ENCODE measurements at regions not wholly inside any gene's neighbourhood (a gene's known extent, or its start where the extent isn't known, plus 50 kb on each side); places are given as distances from the start of the nearest gene placed in this dataset.
"Not testable (repeated sequence)": the region's sequence is repeated elsewhere in the genome, so short reads cannot be mapped to it uniquely, and the experiment has no call there.

- ATAC-seq (ENCODE audit: low read depth): no peak
- Histone ChIP-seq H2AFZ (ENCODE audit: insufficient read depth, low read depth, low read length, poor library complexity, severe bottlenecking) (no peak overlapping the region), H3K79me2 (ENCODE audit: control insufficient read depth, insufficient read depth, low read length) (no peaks in the 10 kb centered on the region), H3K4me2 (replicated peaks; ENCODE audit: low read depth, low read length, poor library complexity, severe bottlenecking) (no peak overlapping the region), H3K4me3 (ENCODE audit: control extremely low read depth in 1 of 5, extremely low read depth in 1 of 5, insufficient read depth in 1 of 5, low read depth in 2 of 5, low read length in 4 of 5) (no peak overlapping the region), H4K20me1 (ENCODE audit: control insufficient read depth, insufficient read depth, low read length, poor library complexity, severe bottlenecking) (no peaks in the 10 kb centered on the region), H3K9ac (ENCODE audit: low read length) (no peak overlapping the region), H3K36me3 (replicated peaks in 1 of 2; ENCODE audit: control extremely low read depth in 1 of 2, control insufficient read depth in 1 of 2, extremely low read depth in 1 of 2, insufficient read depth in 2 of 2, low read length in 1 of 2) (no peaks in the 10 kb centered on the region), H3K27me3 (replicated peaks in 1 of 4; ENCODE audit: control extremely low read depth in 1 of 4, control insufficient read depth in 3 of 4, insufficient read depth in 4 of 4, low read length in 3 of 4) (no peaks in the 10 kb centered on the region), H3K27ac (ENCODE audit: low read length in 2 of 2) (no peak overlapping the region), H3K4me1 (ENCODE audit: control insufficient read depth in 2 of 2, insufficient read depth in 2 of 2, low read length in 2 of 2) (no peaks in the 10 kb centered on the region), H3K9me3 (ENCODE audit: control extremely low read depth in 1 of 3, control insufficient read depth in 2 of 3, insufficient read depth in 1 of 3, low read length in 2 of 3) (no peaks in the 10 kb centered on the region)
- Mint-ChIP-seq H3K27me3 (no peaks in the 10 kb centered on the region), H3K4me3 (no peak overlapping the region), H3K27ac (no peak overlapping the region), H3K9me3 (ENCODE audit: insufficient read depth) (no peaks in the 10 kb centered on the region), H3K4me1 (no peaks in the 10 kb centered on the region)
- 94% methylated on average over 2 of the region's 4 CpGs for WGBS (ENCODE audit: insufficient coverage)
- ChIA-PET CTCF (no interaction called here), POLR2A (no interaction called here)
- DNase-seq: no peak
- TF ChIP-seq EZH2 (IDR thresholded peaks at IDR 0.05; ENCODE audit: borderline replicate concordance, insufficient read depth, low read depth, low read length, poor library complexity, severe bottlenecking): no peak
- TF ChIP-seq, protein P1, sequence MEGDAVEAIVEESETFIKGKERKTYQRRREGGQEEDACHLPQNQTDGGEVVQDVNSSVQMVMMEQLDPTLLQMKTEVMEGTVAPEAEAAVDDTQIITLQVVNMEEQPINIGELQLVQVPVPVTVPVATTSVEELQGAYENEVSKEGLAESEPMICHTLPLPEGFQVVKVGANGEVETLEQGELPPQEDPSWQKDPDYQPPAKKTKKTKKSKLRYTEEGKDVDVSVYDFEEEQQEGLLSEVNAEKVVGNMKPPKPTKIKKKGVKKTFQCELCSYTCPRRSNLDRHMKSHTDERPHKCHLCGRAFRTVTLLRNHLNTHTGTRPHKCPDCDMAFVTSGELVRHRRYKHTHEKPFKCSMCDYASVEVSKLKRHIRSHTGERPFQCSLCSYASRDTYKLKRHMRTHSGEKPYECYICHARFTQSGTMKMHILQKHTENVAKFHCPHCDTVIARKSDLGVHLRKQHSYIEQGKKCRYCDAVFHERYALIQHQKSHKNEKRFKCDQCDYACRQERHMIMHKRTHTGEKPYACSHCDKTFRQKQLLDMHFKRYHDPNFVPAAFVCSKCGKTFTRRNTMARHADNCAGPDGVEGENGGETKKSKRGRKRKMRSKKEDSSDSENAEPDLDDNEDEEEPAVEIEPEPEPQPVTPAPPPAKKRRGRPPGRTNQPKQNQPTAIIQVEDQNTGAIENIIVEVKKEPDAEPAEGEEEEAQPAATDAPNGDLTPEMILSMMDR (IDR thresholded peaks at IDR 0.05): no peak
- intact Hi-C loops (cut with micrococcal nuclease): no loop called here
These were observed 54.8 kb upstream of the HMGB1 start for GRCh38 chr13:30520571-30520970.

DNA sequence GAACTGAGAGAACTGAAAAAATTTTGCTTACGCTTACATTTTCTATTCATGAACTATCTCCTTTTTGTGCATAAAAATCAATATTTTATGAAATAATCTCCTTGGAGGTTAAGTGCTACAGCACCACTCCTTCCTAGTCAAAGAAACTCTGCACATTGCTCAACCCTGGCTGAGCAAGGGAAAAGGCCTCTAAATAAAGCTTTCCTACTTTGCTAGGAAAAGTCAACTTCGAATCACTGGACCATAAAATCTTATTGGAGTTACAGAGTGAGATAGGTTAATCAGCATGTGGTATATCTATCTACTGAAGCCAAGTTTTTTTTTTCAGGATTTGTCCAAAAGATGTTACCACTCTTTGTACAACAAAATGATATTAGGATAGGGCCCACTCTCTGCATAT lies 57.5 kb upstream of the HMGB1 start:
- no peak overlapping the region for H2AFZ ChIP-seq (ENCODE audit: insufficient read depth, low read depth, low read length, poor library complexity, severe bottlenecking)
- intact Hi-C loops (cut with micrococcal nuclease): no loop called here
- WGBS (ENCODE audit: insufficient coverage): 100% methylated on average over 1 of the region's 2 CpGs
- no peaks in the 10 kb centered on the region for H3K27me3 Mint-ChIP-seq
- peaks cover 0 to 2% (median 0%) of the 10 kb centered on the region in 3 donors for H3K9me3 ChIP-seq (ENCODE audit: control extremely low read depth in 1 of 3, control insufficient read depth in 2 of 3, insufficient read depth in 1 of 3, low read length in 2 of 3)
- H3K36me3 ChIP-seq (replicated peaks in 1 of 2; ENCODE audit: control extremely low read depth in 1 of 2, control insufficient read depth in 1 of 2, extremely low read depth in 1 of 2, insufficient read depth in 2 of 2, low read length in 1 of 2): no peaks in the 10 kb centered on the region
- no peaks in the 10 kb centered on the region for H3K9me3 Mint-ChIP-seq (ENCODE audit: insufficient read depth)
- no peaks in the 10 kb centered on the region for H3K4me1 Mint-ChIP-seq
- DNase-seq (no peak), ATAC-seq (ENCODE audit: low read depth) (no peak)
- CTCF ChIA-PET: interaction anchor here (1.3 kb wide), 1 partner anchor 11 kb away, joined by 3 read pairs; no protein-coding TSS in a partner anchor
- H3K27me3 ChIP-seq (replicated peaks in 1 of 4; ENCODE audit: control extremely low read depth in 1 of 4, control insufficient read depth in 3 of 4, insufficient read depth in 4 of 4, low read length in 3 of 4): no peaks in the 10 kb centered on the region
- no peak overlapping the region for H3K27ac Mint-ChIP-seq
- no peak overlapping the region for H3K27ac ChIP-seq (ENCODE audit: low read length in 2 of 2)
- no peaks in the 10 kb centered on the region for H3K79me2 ChIP-seq (ENCODE audit: control insufficient read depth, insufficient read depth, low read length)
- TF ChIP-seq, protein P1 (IDR thresholded peaks at IDR 0.05): no peak
- no peak for TF ChIP-seq EZH2 (IDR thresholded peaks at IDR 0.05; ENCODE audit: borderline replicate concordance, insufficient read depth, low read depth, low read length, poor library complexity, severe bottlenecking)
- no peaks in the 10 kb centered on the region for H3K4me1 ChIP-seq (ENCODE audit: control insufficient read depth in 2 of 2, insufficient read depth in 2 of 2, low read length in 2 of 2)
- H3K9ac ChIP-seq (ENCODE audit: low read length): no peak overlapping the region
- POLR2A ChIA-PET: no interaction called here
- H4K20me1 ChIP-seq (ENCODE audit: control insufficient read depth, insufficient read depth, low read length, poor library complexity, severe bottlenecking): no peaks in the 10 kb centered on the region
- H3K4me2 ChIP-seq (replicated peaks; ENCODE audit: low read depth, low read length, poor library complexity, severe bottlenecking): no peak overlapping the region
- no peak overlapping the region for H3K4me3 Mint-ChIP-seq
- H3K4me3 ChIP-seq (ENCODE audit: control extremely low read depth in 1 of 5, extremely low read depth in 1 of 5, insufficient read depth in 1 of 5, low read depth in 2 of 5, low read length in 4 of 5): no peak overlapping the region

DNA sequence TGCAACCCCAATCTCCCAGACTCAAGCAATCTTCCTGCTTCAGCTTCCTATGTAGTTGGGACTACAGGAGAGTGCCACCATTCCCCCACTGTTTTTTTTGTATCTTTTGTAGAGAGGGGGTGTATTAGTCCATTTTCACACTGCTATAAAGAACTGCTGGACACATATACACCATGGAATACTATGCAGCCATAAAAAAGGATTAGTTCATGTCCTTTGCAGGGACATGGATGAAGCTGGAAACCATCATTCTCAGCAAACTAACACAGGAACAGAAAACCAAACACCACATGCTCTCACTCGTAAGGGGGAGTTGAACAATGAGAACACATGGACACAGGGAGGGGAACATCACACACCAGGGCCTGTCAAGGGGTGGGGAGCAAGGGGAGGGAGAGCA lies 58.1 kb upstream of the HMGB1 start:
- H3K9me3 ChIP-seq (ENCODE audit: control extremely low read depth in 1 of 3, control insufficient read depth in 2 of 3, insufficient read depth in 1 of 3, low read length in 2 of 3); H4K20me1 ChIP-seq (ENCODE audit: control insufficient read depth, insufficient read depth, low read length, poor library complexity, severe bottlenecking); CTCF ChIA-PET; H3K27me3 ChIP-seq (replicated peaks in 1 of 4; ENCODE audit: control extremely low read depth in 1 of 4, control insufficient read depth in 3 of 4, insufficient read depth in 4 of 4, low read length in 3 of 4); H3K4me3 Mint-ChIP-seq; H3K4me1 ChIP-seq (ENCODE audit: control insufficient read depth in 2 of 2, insufficient read depth in 2 of 2, low read length in 2 of 2); DNase-seq; H3K79me2 ChIP-seq (ENCODE audit: control insufficient read depth, insufficient read depth, low read length); intact Hi-C loops (cut with micrococcal nuclease); H3K27me3 Mint-ChIP-seq; POLR2A ChIA-PET; H3K9me3 Mint-ChIP-seq (ENCODE audit: insufficient read depth); H2AFZ ChIP-seq (ENCODE audit: insufficient read depth, low read depth, low read length, poor library complexity, severe bottlenecking); H3K9ac ChIP-seq (ENCODE audit: low read length); H3K27ac Mint-ChIP-seq; H3K4me3 ChIP-seq (ENCODE audit: control extremely low read depth in 1 of 5, extremely low read depth in 1 of 5, insufficient read depth in 1 of 5, low read depth in 2 of 5, low read length in 4 of 5); H3K4me2 ChIP-seq (replicated peaks; ENCODE audit: low read depth, low read length, poor library complexity, severe bottlenecking); H3K36me3 ChIP-seq (replicated peaks in 1 of 2; ENCODE audit: control extremely low read depth in 1 of 2, control insufficient read depth in 1 of 2, extremely low read depth in 1 of 2, insufficient read depth in 2 of 2, low read length in 1 of 2); H3K4me1 Mint-ChIP-seq; ATAC-seq (ENCODE audit: low read depth); H3K27ac ChIP-seq (ENCODE audit: low read length in 2 of 2): not testable (repeated sequence)
- no CpG with 5 or more reads among the region's 1 CpG for WGBS (ENCODE audit: insufficient coverage)

Data from B cell (primary cell).